Testis (tissue), 2 donors: ENCODE measurements at regions not wholly inside any gene's neighbourhood (a gene's known extent, or its start where the extent isn't known, plus 50 kb on each side); places are given as distances from the start of the nearest gene placed in this dataset.
"Not testable (repeated sequence)": the region's sequence is repeated elsewhere in the genome, so short reads cannot be mapped to it uniquely, and the experiment has no call there.

Experiments
- DNase-seq: peaks from one replicate; pipeline ENCODE4 v3.0.0-alpha.2; 2019
- H3K27ac ChIP-seq, 2 donors: fragments of 200-600 bp; sonication (generic); one replicate each; pipeline ENCODE4 v1.5.1; 2019
- H3K27me3 ChIP-seq: fragments of 200-600 bp; sonication (generic); one replicate; pipeline ENCODE4 v1.5.1; 2019
- H3K36me3 ChIP-seq: fragments of 200-600 bp; sonication (generic); one replicate; pipeline ENCODE4 v1.5.1; 2017; ENCODE audit warnings: low read depth; ENCODE audit errors: missing control alignments
- H3K4me1 ChIP-seq: fragments of 200-600 bp; sonication (generic); one replicate; pipeline ENCODE4 v1.5.1; 2019
- H3K4me3 ChIP-seq, 2 donors: fragments of 200-600 bp; sonication (generic); one replicate each; pipeline ENCODE4 v1.5.1; 2017 to 2019
- H3K9me3 ChIP-seq: fragments of 200-600 bp; sonication (generic); one replicate; pipeline ENCODE4 v1.5.1; 2017
- POLR2A ChIP-seq: fragments of 450-650 bp; IDR thresholded peaks from one replicate; pipeline ENCODE4 v1.6.1; 2017; ENCODE audit warnings: antibody characterized with exemption, mild to moderate bottlenecking, moderate library complexity
- WGBS, 2 donors: methylation state at CpG; one replicate each; pipeline ENCODE4 v1.1.5; 2018; 5-methylcytosine and 5-hydroxymethylcytosine counted together
- intact Hi-C: fragments of 100-400 bp; cut with DNase I; formaldehyde crosslinking; loops from one replicate; pipeline ENCODE4 v1.15.1; 2023; ENCODE audit warnings: low total_unique reads
- TF ChIP-seq, protein P1 (sequence below), 3 experiments: fragments of 450-650 bp in 2 of 3; fragments of 200-600 bp in 1 of 3; sonication (generic) in 1 of 3; IDR thresholded peaks; one replicate each; pipeline ENCODE4 v1.5.1; 2016 to 2019; ENCODE audit warnings: antibody characterized with exemption in 3 of 3, mild to moderate bottlenecking in 2 of 3, moderate library complexity in 1 of 3

DNA sequence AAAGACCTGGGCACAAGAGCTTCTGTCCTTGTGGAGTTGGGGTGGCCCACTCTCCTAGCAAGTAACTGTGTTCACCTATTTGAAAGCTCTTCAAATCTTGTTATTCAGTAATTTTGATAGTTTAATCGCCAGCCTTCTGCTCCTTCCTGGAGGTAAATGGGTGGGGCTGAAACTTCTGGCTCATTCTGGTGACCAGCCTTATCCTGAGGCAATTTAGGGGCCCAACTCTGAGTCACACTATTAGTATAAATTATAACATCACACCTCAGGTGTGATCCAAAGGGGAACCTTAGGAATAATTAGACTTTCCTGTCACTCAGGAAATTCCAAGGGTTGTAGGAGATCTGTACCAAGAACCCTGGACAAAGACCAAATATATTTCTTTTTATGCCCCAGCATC is 255.8 kb upstream of the RGPD4 start:
- no peak overlapping the region for H3K4me3 ChIP-seq
- intact Hi-C loops, result no loop called here
- H3K4me1 ChIP-seq, result peaks cover 15% of the 10 kb centered on the region
- 64 to 89% methylated on average over 1 of the region's 1 CpG for WGBS, 2 donors
- TF ChIP-seq, protein P1, sequence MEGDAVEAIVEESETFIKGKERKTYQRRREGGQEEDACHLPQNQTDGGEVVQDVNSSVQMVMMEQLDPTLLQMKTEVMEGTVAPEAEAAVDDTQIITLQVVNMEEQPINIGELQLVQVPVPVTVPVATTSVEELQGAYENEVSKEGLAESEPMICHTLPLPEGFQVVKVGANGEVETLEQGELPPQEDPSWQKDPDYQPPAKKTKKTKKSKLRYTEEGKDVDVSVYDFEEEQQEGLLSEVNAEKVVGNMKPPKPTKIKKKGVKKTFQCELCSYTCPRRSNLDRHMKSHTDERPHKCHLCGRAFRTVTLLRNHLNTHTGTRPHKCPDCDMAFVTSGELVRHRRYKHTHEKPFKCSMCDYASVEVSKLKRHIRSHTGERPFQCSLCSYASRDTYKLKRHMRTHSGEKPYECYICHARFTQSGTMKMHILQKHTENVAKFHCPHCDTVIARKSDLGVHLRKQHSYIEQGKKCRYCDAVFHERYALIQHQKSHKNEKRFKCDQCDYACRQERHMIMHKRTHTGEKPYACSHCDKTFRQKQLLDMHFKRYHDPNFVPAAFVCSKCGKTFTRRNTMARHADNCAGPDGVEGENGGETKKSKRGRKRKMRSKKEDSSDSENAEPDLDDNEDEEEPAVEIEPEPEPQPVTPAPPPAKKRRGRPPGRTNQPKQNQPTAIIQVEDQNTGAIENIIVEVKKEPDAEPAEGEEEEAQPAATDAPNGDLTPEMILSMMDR (IDR thresholded peaks at IDR 0.05), result no peak
- no peak for TF ChIP-seq POLR2A
- DNase-seq, result no peak
- H3K27ac ChIP-seq, result no peak overlapping the region
- no peaks in the 10 kb centered on the region for H3K27me3 ChIP-seq
- no peaks in the 10 kb centered on the region for H3K9me3 ChIP-seq
- H3K36me3 ChIP-seq, result no peaks in the 10 kb centered on the region

GRCh38 chr2:107572890-107573289 is 253.8 kb upstream of the RGPD4 start:
- 75 to 82% methylated on average over 11 of the region's 13 CpGs for WGBS, 2 donors
- peaks cover 15% of the 10 kb centered on the region for H3K4me1 ChIP-seq
- intact Hi-C loops, H3K27ac ChIP-seq, H3K9me3 ChIP-seq, H3K27me3 ChIP-seq, H3K36me3 ChIP-seq, H3K4me3 ChIP-seq: not testable (repeated sequence)
- DNase-seq, result peak; percentile 58

- H3K4me1 ChIP-seq, result peaks cover 4% of the 10 kb centered on the region
- no peaks in the 10 kb centered on the region for H3K36me3 ChIP-seq
- DNase-seq, result no peak
- intact Hi-C loops, result no loop called here
- TF ChIP-seq, protein P1 (IDR thresholded peaks at IDR 0.05), result no peak
- no peak for TF ChIP-seq POLR2A
- H3K4me3 ChIP-seq, result no peak overlapping the region
- H3K9me3 ChIP-seq, result no peaks in the 10 kb centered on the region
- no peaks in the 10 kb centered on the region for H3K27me3 ChIP-seq
- 90 to 96% methylated on average over 5 of the region's 5 CpGs for WGBS, 2 donors
- H3K27ac ChIP-seq, result no peak overlapping the region
Observed at GRCh38 chr2:107576991-107577390, 249.7 kb upstream of the RGPD4 start.

DNA sequence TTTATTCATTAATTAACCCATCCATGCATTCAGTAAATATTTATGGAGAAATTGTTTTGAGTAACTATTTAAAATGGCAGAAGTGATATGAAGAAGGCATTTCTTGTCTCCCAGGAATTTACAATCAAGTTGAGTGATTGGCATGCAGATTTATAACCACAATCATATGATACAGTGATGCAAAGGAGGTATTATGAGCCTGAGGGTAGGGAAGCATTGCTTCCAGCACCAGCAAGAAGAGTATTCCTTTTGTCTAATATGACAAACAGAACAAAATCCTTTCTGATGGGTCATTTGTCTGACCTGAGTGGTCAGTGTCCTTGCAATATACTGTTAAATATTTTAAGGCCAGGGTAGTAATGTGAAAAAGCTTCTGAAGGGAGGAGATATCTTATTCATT is 244.2 kb upstream of the RGPD4 start:
- Histone ChIP-seq H3K27ac (no peak overlapping the region), H3K9me3 (no peaks in the 10 kb centered on the region), H3K36me3 (no peaks in the 10 kb centered on the region), H3K4me1 (no peaks in the 10 kb centered on the region), H3K4me3 (no peak overlapping the region), H3K27me3 (no peaks in the 10 kb centered on the region)
- intact Hi-C loops, result no loop called here
- TF ChIP-seq, protein P1 (IDR thresholded peaks at IDR 0.05), result no peak
- TF ChIP-seq POLR2A, result no peak
- no peak for DNase-seq

DNA sequence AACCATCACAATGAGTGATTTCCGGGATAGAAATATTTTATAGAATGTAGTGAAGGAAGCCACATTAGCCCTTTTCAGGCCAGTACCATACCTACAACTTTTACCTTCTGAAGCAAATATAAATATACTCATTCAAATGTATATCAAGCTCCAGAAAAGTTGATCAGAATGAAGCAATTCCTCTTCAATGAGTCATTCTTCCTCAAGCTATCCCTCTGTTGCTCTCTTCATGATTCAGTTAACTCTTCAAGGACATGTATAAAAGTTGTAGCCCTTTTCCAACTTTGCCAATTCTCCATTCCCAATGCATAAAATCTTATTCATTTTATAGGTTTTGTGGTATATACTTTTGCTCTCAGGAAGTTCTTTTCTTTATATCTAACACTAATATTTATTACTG is 242.1 kb upstream of the RGPD4 start:
- no peak for TF ChIP-seq POLR2A
- TF ChIP-seq, protein P1 (IDR thresholded peaks at IDR 0.05), result no peak
- Histone ChIP-seq H3K27me3 (no peaks in the 10 kb centered on the region), H3K27ac (no peak overlapping the region), H3K36me3 (no peaks in the 10 kb centered on the region), H3K9me3 (no peaks in the 10 kb centered on the region), H3K4me1 (no peaks in the 10 kb centered on the region), H3K4me3 (no peak overlapping the region)
- 95 to 100% methylated on average over 1 of the region's 1 CpG for WGBS, 2 donors
- DNase-seq, result no peak
- intact Hi-C loops, result no loop called here
